NCI-H2227 (cell line): ENCODE measurements at regions not wholly inside any gene's neighbourhood (a gene's known extent, or its start where the extent isn't known, plus 50 kb on each side); places are given as distances from the start of the nearest gene placed in this dataset.

Source experiments
- DNase-seq: peaks from one replicate; lab custom pipeline; 2025; ENCODE audit not compliant: unreplicated experiment; lab: John Stamatoyannopoulos, UW

GRCh38 chr12:16136219-16136988, 141.1 kb downstream of the SLC15A5 start:
- DNase-seq, result no peak

- DNase-seq, result no peak
Observed at GRCh38 chr12:16135323-16135722, 142.2 kb downstream of the SLC15A5 start.

GRCh38 chr12:16130343-16130742, 147.1 kb downstream of the SLC15A5 start:
- DNase-seq, result no peak

GRCh38 chr12:16121953-16122352, 155.5 kb downstream of the SLC15A5 start:
- DNase-seq, result no peak

GRCh38 chr12:16119618-16120415, 157.7 kb downstream of the SLC15A5 start:
- DNase-seq, result no peak

DNA sequence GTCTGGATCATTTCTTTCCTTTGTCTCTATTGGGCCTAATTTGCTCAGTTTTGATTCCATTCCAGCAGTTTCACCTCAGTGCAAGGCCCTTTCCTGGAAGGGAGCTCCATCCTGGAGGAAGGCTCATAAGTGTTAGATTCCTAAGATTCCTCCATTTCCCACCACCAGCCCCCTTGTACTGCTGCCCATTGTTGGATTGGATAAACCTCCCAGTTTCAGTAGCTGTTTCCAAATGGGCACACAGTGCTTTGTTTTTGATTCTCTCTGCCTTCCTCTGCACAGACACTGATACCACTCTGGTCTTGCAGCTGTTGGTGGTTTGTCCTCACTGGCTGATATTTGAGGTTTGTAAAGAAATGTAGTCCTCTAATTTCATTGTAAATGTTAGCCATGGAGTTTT, 158.9 kb downstream of the SLC15A5 start:
- no peak for DNase-seq

DNA sequence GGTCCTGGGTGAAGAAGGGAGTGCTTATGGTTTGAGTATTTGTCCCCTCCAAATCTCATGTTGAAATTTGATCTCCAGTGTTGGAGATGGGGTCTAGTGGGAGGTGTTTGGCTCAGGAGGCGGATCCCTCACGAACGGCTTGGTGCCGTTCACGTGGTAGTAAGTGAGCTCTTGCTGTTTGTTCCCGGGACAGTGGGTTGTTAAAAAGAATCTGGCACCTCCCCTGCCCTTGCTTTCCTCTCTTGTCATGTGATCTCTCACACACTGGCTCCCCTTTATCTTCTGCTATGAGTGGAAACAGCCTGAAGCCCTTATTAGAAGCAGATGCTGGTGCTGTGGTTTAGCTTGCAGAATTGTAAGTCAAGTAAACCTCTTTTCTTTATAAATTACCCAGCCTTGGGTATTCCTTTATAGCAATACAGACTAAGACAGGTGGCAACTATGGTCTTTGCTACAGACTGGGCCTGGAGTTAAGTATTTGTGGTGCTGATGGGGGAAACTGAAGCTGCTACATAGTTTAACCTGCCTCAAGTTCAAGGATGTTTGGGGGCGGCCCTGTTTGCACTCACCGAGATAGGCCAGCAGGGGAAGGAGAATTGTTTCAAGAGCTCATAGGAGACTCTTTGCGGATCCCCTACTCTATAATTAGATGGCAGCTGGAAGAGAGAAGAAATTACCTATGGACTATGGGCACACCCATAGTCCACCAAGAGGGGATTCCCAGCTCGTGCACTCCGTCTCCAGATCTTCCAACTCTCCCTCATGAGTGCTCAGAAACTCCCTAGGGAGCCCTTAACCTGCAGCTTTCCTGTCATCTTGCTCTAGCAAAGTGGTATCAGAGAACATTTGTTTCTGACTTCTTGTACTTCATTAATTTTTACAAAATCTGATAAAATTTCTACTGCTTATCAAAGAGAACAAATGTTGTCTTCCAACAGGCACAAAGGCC, 164.6 kb downstream of the SLC15A5 start:
- DNase-seq, result peak; percentile 72

DNA sequence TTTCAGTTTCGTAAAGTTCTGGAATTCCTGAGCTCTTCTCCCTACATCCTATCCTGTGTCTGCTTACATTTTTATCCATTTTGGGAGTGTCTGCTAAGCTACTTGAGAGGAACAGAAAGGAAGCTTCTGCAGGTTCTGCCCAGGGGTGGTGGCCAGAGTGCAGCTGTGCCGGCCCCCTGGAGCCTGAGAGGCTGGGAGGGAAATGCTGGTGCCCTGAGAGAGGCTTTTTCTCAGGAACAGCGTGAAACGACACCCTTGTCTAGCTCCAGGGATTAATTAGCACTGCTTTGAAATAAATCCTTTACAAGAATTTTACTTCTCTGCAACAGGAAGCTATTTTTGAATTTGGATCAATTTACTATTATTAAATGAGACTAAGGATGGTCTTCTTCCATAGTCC, 165.4 kb downstream of the SLC15A5 start:
- DNase-seq, result no peak

- no peak for DNase-seq
Observed at GRCh38 chr12:16110596-16110995, 166.9 kb downstream of the SLC15A5 start.

GRCh38 chr12:16103851-16104250, 173.6 kb downstream of the SLC15A5 start:
- DNase-seq, result no peak

GRCh38 chr12:16100206-16100605, 177.3 kb downstream of the SLC15A5 start:
- no peak for DNase-seq

DNA sequence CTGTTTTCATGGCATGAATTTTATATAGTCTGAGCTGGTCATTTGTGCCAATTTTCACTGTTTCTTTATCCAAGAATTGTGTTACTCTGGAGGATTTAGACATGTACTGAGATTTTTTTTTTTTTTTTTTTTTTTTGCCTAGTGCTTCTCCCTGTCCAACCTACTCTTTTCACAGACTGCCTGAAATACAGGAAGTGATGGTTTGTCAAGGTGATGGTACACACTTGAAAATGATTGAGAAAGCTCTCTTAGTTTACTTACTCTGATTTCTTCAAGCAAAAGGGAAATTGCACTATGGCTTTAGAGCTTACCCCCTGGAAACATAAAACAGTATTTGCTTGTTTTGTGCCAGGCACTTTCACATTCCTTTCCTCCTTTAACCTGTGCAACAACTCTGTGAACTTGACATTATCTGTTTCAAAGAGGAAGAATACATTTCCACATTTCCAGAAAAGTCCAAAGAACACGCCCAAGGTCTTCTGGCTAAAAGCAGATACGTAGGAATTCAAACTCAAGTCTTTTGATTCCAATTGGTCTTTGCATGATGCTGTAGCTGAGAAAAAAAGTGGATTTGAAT, 181.1 kb downstream of the SLC15A5 start:
- DNase-seq, result no peak

DNA sequence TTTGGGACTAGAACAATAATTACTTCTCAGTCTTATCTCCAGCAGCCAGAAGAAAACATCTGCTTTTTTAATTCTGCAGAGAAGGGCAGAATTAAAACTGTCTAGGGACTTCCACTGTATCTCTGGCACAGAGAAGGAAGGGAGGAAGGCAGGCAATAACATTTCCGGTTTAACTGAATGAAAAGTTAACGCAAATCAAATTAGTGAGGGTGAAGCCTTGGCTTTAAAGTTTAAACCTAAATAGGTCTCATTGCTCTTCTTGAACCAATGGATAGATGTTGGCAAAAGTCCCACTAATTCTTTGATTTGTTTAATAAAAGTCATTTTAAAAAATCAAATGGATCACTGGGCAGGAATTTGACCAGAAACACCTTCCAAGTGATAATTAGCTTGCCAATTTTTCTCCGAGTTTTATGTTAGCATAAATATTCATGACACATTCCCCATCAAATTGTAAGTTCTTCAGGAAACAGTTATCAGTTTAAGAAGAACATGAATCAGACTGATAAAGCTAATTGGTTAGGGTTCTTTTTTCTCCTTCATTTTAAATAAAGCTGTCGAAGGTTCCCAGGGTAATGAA, 181.9 kb downstream of the SLC15A5 start:
- no peak for DNase-seq

DNA sequence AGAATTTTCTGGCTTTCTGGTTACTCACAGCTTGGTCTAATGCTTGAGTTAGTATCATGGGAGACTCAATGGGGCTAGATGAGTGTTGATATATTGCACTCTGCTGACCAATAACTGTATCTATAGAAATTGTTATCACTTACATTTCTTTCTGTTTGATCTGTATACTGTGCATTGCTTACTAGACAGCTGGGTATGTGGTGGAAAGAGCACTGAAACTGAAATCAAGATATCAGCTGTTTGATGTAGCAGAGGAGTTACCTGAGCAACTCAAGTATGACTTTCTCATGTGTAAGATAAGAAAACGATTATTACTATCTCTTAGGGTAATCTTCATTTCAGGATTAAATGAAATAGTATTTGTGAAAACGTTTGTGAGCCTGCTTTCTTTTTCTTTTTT, 183.0 kb downstream of the SLC15A5 start:
- DNase-seq, result no peak

DNA sequence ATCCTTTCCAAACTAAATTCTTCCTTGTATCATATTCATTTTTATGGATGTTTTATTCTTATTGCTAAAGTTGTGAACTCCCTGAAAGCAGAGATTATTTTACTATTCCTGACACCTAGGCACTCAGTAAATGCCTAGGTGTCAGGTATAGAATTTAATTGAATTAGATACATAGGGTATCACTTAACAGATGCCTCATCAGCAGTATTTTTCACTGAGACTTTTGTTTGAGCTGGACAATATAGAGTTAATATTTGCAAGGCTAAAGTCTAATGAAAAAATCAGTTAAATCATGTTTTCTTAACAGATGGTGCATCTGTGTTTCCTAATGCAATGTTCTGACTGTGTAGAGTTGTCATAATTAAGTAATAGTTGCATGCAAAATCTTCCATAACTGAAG, 182.7 kb downstream of the DERA start:
- DNase-seq, result no peak

DNA sequence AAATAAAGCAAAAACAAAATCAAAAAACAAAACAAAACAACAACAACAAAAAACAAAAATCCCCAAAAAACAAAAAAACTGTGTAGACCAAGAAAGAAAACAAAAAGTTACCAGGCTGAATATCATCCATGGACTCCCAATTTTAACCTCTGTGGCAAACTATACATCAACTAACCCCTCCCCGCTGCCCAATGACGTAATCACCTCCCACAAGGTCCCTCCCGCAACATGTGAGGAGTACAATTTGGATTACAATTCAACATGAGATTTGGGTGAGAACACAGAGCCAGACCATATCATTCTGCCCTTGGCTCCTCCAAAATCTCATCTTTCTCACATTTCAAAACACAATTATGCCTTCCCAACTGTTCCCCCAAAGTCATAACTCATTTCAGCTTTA, 179.8 kb downstream of the DERA start:
- no peak for DNase-seq

- no peak for DNase-seq
Observed at GRCh38 chr12:16088421-16088820, 177.3 kb downstream of the DERA start.
